Heart left ventricle (tissue), 16 donors: ENCODE measurements at regions not wholly inside any gene's neighbourhood (a gene's known extent, or its start where the extent isn't known, plus 50 kb on each side); places are given as distances from the start of the nearest gene placed in this dataset.

Experiments used
- ATAC-seq, 4 donors: fragments of 200-7000 bp; cut with Tn5 transposase; one replicate each; pipeline ENCODE4 v1.9.1; 2020 to 2022; ENCODE audit warnings: moderate library complexity in 4 of 4, mild to moderate bottlenecking in 3 of 4, moderate number of reproducible peaks in 1 of 4
- DNase-seq, 5 donors: peaks; one replicate each; pipeline ENCODE4 v3.0.0-alpha.2; 2020
- H3K27ac ChIP-seq, 12 donors: fragments of 200-600 bp; sonication (generic) in 4 of 12; one replicate each; pipeline versions ENCODE4 v1.5.0 to v1.8.0; 2016 to 2022; ENCODE audit warnings: mild to moderate bottlenecking in 2 of 12
- H3K27me3 ChIP-seq, 9 donors: fragments of 200-600 bp; sonication (generic) in 2 of 9; one replicate each; pipeline versions ENCODE4 v1.5.1 to v1.8.0; 2016 to 2022; ENCODE audit warnings: mild to moderate bottlenecking in 3 of 9
- H3K36me3 ChIP-seq, 9 donors: fragments of 200-600 bp; sonication (generic) in 2 of 9; one replicate each; pipeline versions ENCODE4 v1.5.0 to v1.8.0; 2018 to 2022; ENCODE audit warnings: mild to moderate bottlenecking in 2 of 9
- H3K4me1 ChIP-seq, 12 donors: fragments of 200-600 bp; sonication (generic) in 4 of 12; one replicate each; pipeline versions ENCODE4 v1.5.0 to v1.8.0; 2016 to 2022; ENCODE audit warnings: mild to moderate bottlenecking in 3 of 12
- H3K4me3 ChIP-seq, 12 donors: fragments of 200-600 bp; sonication (generic) in 4 of 12; one replicate each; pipeline versions ENCODE4 v1.5.0 to v1.8.0; 2017 to 2022; ENCODE audit warnings: mild to moderate bottlenecking in 9 of 12, moderate library complexity in 4 of 12
- H3K9me3 ChIP-seq, 12 donors: fragments of 200-600 bp; sonication (generic) in 4 of 12; one replicate each; pipeline versions ENCODE4 v1.5.0 to v1.8.0; 2016 to 2022; ENCODE audit warnings: mild to moderate bottlenecking in 1 of 12
- POLR2A ChIP-seq, 2 donors: fragments of 450-650 bp; IDR thresholded peaks; one replicate each; pipeline ENCODE4 v1.6.1; 2017; ENCODE audit warnings: antibody characterized with exemption in 2 of 2, mild to moderate bottlenecking in 2 of 2, moderate library complexity in 2 of 2
- WGBS, 4 donors: extraction: QIAGEN DNeasy Blood & Tissue Kit in 2 of 4; methylation state at CpG; one replicate each; pipeline versions ENCODE4 v1.1.5 to v1.1.7; 2013 to 2018; 5-methylcytosine and 5-hydroxymethylcytosine counted together
- intact Hi-C, 10 donors: fragments of 100-400 bp; cut with DNase I; formaldehyde crosslinking; loops; one replicate each; pipeline versions ENCODE4 v1.11.1 to v1.14.2; 2022
- TF ChIP-seq, protein P1 (sequence below), 12 donors: fragments of 200-600 bp; sonication (generic) in 4 of 12; IDR thresholded peaks; one replicate each; pipeline versions ENCODE4 v1.5.0 to v1.8.0; 2018 to 2022; ENCODE audit warnings: antibody characterized with exemption in 12 of 12, mild to moderate bottlenecking in 5 of 12
- donor health status: ischemic (EF 13 %, LVEDD 7.1; RV severe dilation, severe dysfunction).
- donor health status: healthy with polysubstance abuse.
- donor health status: DM: no; HTN: yes; CAD: no.
- donor health status: DM: no; HTN: no; CAD: no.
- donor health status: ischemic (EF 25% LVEDD 6.9; RV normal size, moderate dysfunction).
- donor health status: ischemic (EF 25% LVEDD 5.7; RV mildly dilated, moderate dysfunction).
- donor health status: healthy.
- donor health status: DM: yes; HTN: yes; CAD: no.
- donor health status: ischemic (EF 35%, LVEDD 5.7; RV mildly dilated, moderate dysfunction).
- donor health status: nonischemic (EF 11% LVEDD 7.7; RV severe dilation, severe dysfunction).
- donor health status: DM: yes; HTN: yes; CAD: no.
- donor health status: PGD.
- donor health status: ischemic (EF 29% LVEDD 5.4; RV normal size, mild dysfunction).
- donor health status: nonischemic (EF 23%, LVEDD 6.1; RV moderate dilation, normal function).

DNA sequence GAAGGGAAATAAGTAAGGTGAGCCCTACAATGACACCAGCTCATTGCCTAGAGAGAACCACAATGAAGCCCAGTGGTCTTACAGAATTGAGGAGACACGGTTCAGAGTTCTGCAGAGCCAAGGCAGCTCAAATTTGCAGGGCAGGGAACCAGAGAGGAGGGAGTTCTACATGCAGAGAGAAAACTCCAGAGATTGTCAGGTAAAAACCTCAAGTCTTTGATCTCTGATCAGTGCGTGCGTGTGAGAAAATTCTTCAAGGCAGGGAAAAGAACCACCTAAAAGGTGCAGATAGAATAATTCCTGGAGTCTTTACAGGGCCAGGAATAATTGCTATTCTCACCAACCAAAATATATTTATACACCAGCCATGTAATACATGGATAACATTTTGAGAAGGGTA, 88.0 kb upstream of the SNRK start:
- H3K9me3 ChIP-seq: peaks cover 0 to 11% (median 3%) of the 10 kb centered on the region in 12 donors
- no peaks in the 10 kb centered on the region for H3K36me3 ChIP-seq
- intact Hi-C loops: no loop called here
- DNase-seq: no peak
- 78 to 84% (median 82%) methylated on average over 3 of the region's 3 CpGs for WGBS, 4 donors
- H3K27me3 ChIP-seq: no peaks in the 10 kb centered on the region
- no peak for ATAC-seq
- H3K4me3 ChIP-seq: no peak overlapping the region
- TF ChIP-seq, protein P1, sequence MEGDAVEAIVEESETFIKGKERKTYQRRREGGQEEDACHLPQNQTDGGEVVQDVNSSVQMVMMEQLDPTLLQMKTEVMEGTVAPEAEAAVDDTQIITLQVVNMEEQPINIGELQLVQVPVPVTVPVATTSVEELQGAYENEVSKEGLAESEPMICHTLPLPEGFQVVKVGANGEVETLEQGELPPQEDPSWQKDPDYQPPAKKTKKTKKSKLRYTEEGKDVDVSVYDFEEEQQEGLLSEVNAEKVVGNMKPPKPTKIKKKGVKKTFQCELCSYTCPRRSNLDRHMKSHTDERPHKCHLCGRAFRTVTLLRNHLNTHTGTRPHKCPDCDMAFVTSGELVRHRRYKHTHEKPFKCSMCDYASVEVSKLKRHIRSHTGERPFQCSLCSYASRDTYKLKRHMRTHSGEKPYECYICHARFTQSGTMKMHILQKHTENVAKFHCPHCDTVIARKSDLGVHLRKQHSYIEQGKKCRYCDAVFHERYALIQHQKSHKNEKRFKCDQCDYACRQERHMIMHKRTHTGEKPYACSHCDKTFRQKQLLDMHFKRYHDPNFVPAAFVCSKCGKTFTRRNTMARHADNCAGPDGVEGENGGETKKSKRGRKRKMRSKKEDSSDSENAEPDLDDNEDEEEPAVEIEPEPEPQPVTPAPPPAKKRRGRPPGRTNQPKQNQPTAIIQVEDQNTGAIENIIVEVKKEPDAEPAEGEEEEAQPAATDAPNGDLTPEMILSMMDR (IDR thresholded peaks at IDR 0.05): no peak
- no peak for TF ChIP-seq POLR2A (IDR thresholded peaks at IDR 0.05)
- H3K4me1 ChIP-seq: peaks cover 0 to 19% (median 7%) of the 10 kb centered on the region in 12 donors
- H3K27ac ChIP-seq: no peak overlapping the region

DNA sequence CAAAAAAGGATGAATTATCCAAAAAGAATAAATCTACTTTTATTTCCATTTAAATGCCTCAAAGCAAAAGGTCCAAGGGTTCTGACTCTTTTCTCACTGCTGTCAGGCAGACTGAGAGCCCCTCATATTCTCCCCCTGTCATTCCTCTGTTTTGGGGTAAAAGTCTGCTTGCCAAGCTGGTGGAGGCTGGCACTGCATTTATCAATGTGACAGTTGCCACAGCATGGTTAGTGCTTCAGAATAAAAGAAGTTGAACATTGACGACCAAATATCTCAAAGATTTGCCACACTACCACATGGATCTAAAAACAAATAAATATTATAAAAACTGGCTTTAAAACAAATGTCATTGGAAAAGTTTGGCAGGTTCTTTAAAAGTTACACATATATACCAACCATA, 89.2 kb upstream of the SNRK start:
- Histone ChIP-seq H3K4me3 (no peak overlapping the region), H3K4me1 (peaks cover 0 to 20% (median 6%) of the 10 kb centered on the region in 12 donors), H3K27ac (no peak overlapping the region), H3K9me3 (peaks cover 0 to 11% (median 3%) of the 10 kb centered on the region in 12 donors), H3K36me3 (no peaks in the 10 kb centered on the region), H3K27me3 (no peaks in the 10 kb centered on the region)
- TF ChIP-seq, protein P1 (IDR thresholded peaks at IDR 0.05): no peak
- TF ChIP-seq POLR2A (IDR thresholded peaks at IDR 0.05): no peak
- no peak for ATAC-seq
- intact Hi-C loops: no loop called here
- no peak for DNase-seq
- WGBS, 4 donors: 83 to 90% (median 85%) methylated on average over 1 of the region's 1 CpG

DNA sequence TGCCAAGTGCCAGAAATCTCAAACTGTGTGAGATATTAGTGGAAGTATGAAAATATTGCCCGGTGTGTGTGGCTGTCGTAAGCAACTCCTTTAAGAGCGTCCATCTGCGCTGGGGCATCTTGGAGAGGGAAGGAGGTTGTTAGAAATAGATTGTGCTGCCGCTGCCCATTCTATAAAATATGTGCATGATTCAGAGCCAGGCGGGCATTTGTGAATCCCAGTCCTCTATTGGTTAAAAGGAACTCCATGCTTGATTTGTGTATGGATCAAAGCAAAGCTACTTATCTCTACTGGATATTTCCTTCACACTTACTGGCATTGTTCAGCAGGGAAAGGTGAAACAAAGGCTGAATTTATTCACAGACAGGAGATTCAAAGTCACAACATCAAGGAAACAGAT, 89.6 kb upstream of the SNRK start:
- TF ChIP-seq, protein P1 (IDR thresholded peaks at IDR 0.05): no peak
- TF ChIP-seq POLR2A (IDR thresholded peaks at IDR 0.05): no peak
- DNase-seq (no peak), ATAC-seq (no peak)
- Histone ChIP-seq H3K4me3 (no peak overlapping the region), H3K27ac (no peak overlapping the region), H3K9me3 (peaks cover 0 to 11% (median 3%) of the 10 kb centered on the region in 12 donors), H3K36me3 (no peaks in the 10 kb centered on the region), H3K27me3 (no peaks in the 10 kb centered on the region), H3K4me1 (peaks cover 0 to 21% (median 6%) of the 10 kb centered on the region in 12 donors)
- WGBS, 4 donors: 91 to 94% (median 93%) methylated on average over 6 of the region's 6 CpGs
- intact Hi-C loops: no loop called here

DNA sequence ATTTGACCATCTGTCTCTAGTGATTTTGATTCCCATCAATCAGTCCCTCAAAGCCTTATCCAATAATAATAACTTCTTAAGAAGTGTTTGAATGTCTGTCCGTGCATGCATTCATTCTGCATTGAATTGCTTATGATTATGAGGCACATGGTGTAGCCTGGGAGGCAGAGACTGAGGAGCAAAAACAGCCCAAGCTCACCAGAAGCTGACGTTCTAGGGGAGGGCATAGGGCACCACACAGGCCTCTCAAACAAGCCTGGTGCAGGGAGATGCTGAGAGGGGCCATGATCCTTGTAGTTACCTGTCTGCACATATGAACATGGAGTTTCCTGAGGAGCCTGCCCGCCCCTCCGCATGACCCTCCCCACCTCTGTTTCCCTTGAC, 89.2 kb upstream of the POMGNT2 start:
- no peaks in the 10 kb centered on the region for H3K27me3 ChIP-seq
- TF ChIP-seq POLR2A (IDR thresholded peaks at IDR 0.05): no peak
- TF ChIP-seq, protein P1 (IDR thresholded peaks at IDR 0.05): no peak
- intact Hi-C loops: no loop called here
- WGBS, 4 donors: 86 to 90% (median 88%) methylated on average over 4 of the region's 4 CpGs
- H3K4me3 ChIP-seq: no peak overlapping the region
- peaks cover 0 to 21% (median 6%) of the 10 kb centered on the region in 12 donors for H3K4me1 ChIP-seq
- H3K36me3 ChIP-seq: no peaks in the 10 kb centered on the region
- peaks cover 0 to 11% (median 3%) of the 10 kb centered on the region in 12 donors for H3K9me3 ChIP-seq
- ATAC-seq (no peak), DNase-seq (no peak)
- H3K27ac ChIP-seq: peak overlapping the region in 2 of 12 donors; percentile 29 to 70
